Hepatocyte (in vitro differentiated cells): ENCODE measurements at regions not wholly inside any gene's neighbourhood (a gene's known extent, or its start where the extent isn't known, plus 50 kb on each side); places are given as distances from the start of the nearest gene placed in this dataset.

Experiments
- DNase-seq: peaks from one replicate; pipeline ENCODE4 v3.0.0-alpha.2; 2016; ENCODE audit warnings: low spot score
- H2AFZ ChIP-seq: fragments of 200-600 bp; sonication (generic); 2 replicates; pipeline ENCODE4 v1.6.0; 2016; ENCODE audit warnings: antibody characterized with exemption, mild to moderate bottlenecking
- H3K27ac ChIP-seq: fragments of 200-600 bp; sonication (generic); 2 replicates; pipeline ENCODE4 v1.5.1; 2016; ENCODE audit warnings: mild to moderate bottlenecking
- H3K27me3 ChIP-seq: fragments of 200-600 bp; sonication (generic); 2 replicates; pipeline ENCODE4 v1.6.1; 2016
- H3K36me3 ChIP-seq: fragments of 200-600 bp; sonication (generic); replicated peaks from 2 replicates; pipeline ENCODE4 v1.5.1; 2016; ENCODE audit warnings: low read depth; ENCODE audit not compliant: insufficient read depth
- H3K4me1 ChIP-seq: fragments of 200-600 bp; sonication (generic); 2 replicates; pipeline ENCODE4 v1.5.1; 2016; ENCODE audit warnings: mild to moderate bottlenecking, moderate library complexity; ENCODE audit not compliant: insufficient read depth
- H3K4me2 ChIP-seq: fragments of 200-600 bp; sonication (generic); 2 replicates; pipeline ENCODE4 v1.6.0; 2016
- H3K4me3 ChIP-seq: fragments of 200-600 bp; sonication (generic); 2 replicates; pipeline ENCODE4 v1.5.1; 2016; ENCODE audit warnings: mild to moderate bottlenecking
- H3K79me2 ChIP-seq: fragments of 200-600 bp; sonication (generic); 2 replicates; pipeline ENCODE4 v1.6.0; 2017; ENCODE audit warnings: mild to moderate bottlenecking
- H3K9me2 ChIP-seq: fragments of 200-600 bp; sonication (generic); replicated peaks from 2 replicates; pipeline ENCODE4 v1.6.0; 2017; ENCODE audit warnings: mild to moderate bottlenecking; ENCODE audit not compliant: insufficient read depth
- H3K9me3 ChIP-seq: fragments of 200-600 bp; sonication (generic); 2 replicates; pipeline ENCODE4 v1.5.1; 2016; ENCODE audit warnings: low read depth, mild to moderate bottlenecking
- H4K20me1 ChIP-seq: fragments of 200-600 bp; sonication (generic); 2 replicates; pipeline ENCODE4 v1.6.0; 2016; ENCODE audit warnings: mild to moderate bottlenecking; ENCODE audit not compliant: insufficient read depth, poor library complexity, severe bottlenecking
- CTCF ChIP-seq: fragments of 200-600 bp; sonication (generic); IDR thresholded peaks from 2 replicates; pipeline ENCODE4 v1.5.1; 2016; ENCODE audit warnings: antibody characterized with exemption, mild to moderate bottlenecking; ENCODE audit not compliant: poor library complexity
- EZH2 ChIP-seq: fragments of 200-600 bp; sonication (generic); IDR thresholded peaks from 2 replicates; pipeline ENCODE4 v1.6.1; 2016; ENCODE audit warnings: antibody characterized with exemption, mild to moderate bottlenecking, borderline replicate concordance
- EZH2phosphoT487 ChIP-seq: fragments of 200-600 bp; sonication (generic); IDR thresholded peaks from one replicate; pipeline ENCODE4 v1.6.1; 2018; ENCODE audit warnings: antibody characterized with exemption, mild to moderate bottlenecking, low read depth, moderate library complexity; ENCODE audit not compliant: unreplicated experiment, severe bottlenecking
- WGBS: methylation state at CpG from one replicate; pipeline ENCODE4 v1.1.6; 2016; ENCODE audit warnings: low lambda C conversion rate; ENCODE audit errors: missing lambda C conversion rate; 5-methylcytosine and 5-hydroxymethylcytosine counted together

DNA sequence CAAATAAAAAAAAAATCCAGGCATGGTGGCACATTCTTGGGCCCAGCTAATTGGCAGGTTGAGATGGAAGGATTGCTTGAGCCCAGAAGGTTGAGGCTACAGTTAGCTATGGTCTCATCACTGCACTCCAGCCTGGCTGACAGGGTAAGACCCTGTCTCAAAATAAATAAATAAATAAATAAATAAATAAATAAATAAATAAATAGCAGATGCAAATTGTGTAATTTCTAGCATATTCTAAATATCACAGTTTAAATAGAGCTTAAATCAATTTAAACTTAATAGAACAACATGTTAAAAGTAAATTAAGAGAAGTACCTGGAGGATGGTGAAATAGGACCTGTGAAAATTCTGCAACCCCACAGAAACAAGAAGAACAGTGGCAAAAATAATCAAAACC is 290.5 kb downstream of the TFEC start:
- Histone ChIP-seq H3K4me1 (no peaks in the 10 kb centered on the region), H4K20me1 (no peaks in the 10 kb centered on the region), H3K4me2 (no peak overlapping the region), H2AFZ (no peak overlapping the region), H3K9me2 (no peaks in the 10 kb centered on the region), H3K79me2 (no peaks in the 10 kb centered on the region), H3K36me3 (no peaks in the 10 kb centered on the region), H3K27me3 (no peaks in the 10 kb centered on the region), H3K27ac (no peak overlapping the region), H3K4me3 (no peak overlapping the region), H3K9me3 (no peaks in the 10 kb centered on the region)
- TF ChIP-seq EZH2, result no peak
- TF ChIP-seq CTCF, result no peak
- TF ChIP-seq EZH2phosphoT487, result no peak
- no peak for DNase-seq

DNA sequence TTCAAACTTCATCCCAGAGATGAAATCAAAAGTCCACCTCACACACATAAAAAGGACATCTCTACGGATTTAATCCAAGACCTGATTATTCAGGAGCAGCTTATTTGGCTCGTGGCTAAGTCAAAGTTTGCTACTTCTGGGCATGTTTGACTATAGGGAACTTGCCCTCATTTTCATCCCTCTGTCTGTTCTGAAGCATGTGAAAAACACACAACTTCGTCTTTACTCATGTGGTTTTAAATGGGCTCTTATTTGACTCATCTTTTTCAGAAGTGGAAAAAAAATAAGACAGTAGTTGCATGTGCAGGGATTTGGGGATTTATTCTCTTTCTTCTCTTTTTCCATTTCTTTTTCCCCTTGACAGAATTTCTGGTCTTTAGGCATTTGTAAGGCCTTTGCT is 295.9 kb downstream of the TFEC start:
- TF ChIP-seq EZH2phosphoT487 (no peak), CTCF (no peak), EZH2 (no peak)
- 90% methylated on average over 3 of the region's 3 CpGs for WGBS
- Histone ChIP-seq H3K4me3 (no peak overlapping the region), H3K9me3 (no peaks in the 10 kb centered on the region), H3K79me2 (no peaks in the 10 kb centered on the region), H3K4me2 (no peak overlapping the region), H3K9me2 (no peaks in the 10 kb centered on the region), H3K36me3 (no peaks in the 10 kb centered on the region), H3K4me1 (no peaks in the 10 kb centered on the region), H4K20me1 (no peaks in the 10 kb centered on the region), H3K27me3 (no peaks in the 10 kb centered on the region), H3K27ac (no peak overlapping the region), H2AFZ (no peak overlapping the region)
- DNase-seq, result no peak

GRCh38 chr7:115731796-115732471 is 298.6 kb downstream of the TFEC start:
- Histone ChIP-seq H3K27ac (no peak overlapping the region), H4K20me1 (no peaks in the 10 kb centered on the region), H3K79me2 (no peaks in the 10 kb centered on the region), H3K4me3 (no peak overlapping the region), H3K4me2 (no peak overlapping the region), H3K9me3 (no peaks in the 10 kb centered on the region), H3K36me3 (no peaks in the 10 kb centered on the region), H2AFZ (no peak overlapping the region), H3K9me2 (no peaks in the 10 kb centered on the region), H3K27me3 (no peaks in the 10 kb centered on the region), H3K4me1 (no peaks in the 10 kb centered on the region)
- no peak for TF ChIP-seq CTCF
- no peak for TF ChIP-seq EZH2
- TF ChIP-seq EZH2phosphoT487, result no peak
- DNase-seq, result no peak
- 72% methylated on average over 4 of the region's 4 CpGs for WGBS
